GM18498 (cell line): ENCODE measurements at regions not wholly inside any gene's neighbourhood (a gene's known extent, or its start where the extent isn't known, plus 50 kb on each side); places are given as distances from the start of the nearest gene placed in this dataset.

ENCODE experiments used
- ATAC-seq: cut with Tn5 transposase; IDR thresholded peaks from one replicate; pipeline ENCODE4 v1.9.1; 2021; ENCODE audit warnings: mild to moderate bottlenecking, moderate library complexity; ENCODE audit not compliant: unreplicated experiment

GRCh38 chr20:48467622-48468021 is 360.2 kb downstream of the PREX1 start:
- no peak for ATAC-seq

- no peak for ATAC-seq
These were observed 362.5 kb downstream of the PREX1 start for GRCh38 chr20:48465271-48465670.

GRCh38 chr20:48463916-48464315 is 363.9 kb downstream of the PREX1 start:
- no peak for ATAC-seq

DNA sequence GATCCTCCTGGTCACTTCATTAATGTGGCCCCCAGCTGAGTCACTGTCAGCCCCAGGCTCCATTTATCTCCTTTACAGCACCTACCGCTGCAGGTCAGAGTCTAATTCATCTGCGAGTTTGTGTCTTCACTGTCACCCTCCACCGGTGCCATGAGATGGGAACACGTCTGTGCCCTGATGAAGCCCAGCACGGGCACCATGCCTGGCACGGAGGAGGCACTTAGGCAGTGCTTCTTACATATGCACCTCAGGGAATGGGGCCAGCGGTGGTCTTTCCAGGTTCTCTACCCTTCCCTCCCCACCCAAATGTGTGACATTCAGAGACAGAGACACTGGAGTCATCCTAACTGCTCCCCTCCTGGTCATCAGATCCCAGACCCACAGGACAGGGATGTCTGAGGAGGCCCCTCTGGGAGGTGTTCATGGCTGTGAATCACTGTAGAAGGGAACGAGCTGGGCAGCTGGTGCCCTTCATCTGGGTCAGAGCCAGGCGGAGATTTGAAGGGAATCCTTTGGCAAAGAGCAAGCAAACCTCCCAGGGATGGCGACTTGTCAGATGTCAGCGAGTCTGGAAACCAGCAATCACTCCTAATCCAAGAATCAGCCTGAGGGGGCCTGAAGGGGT is 364.6 kb downstream of the PREX1 start:
- no peak for ATAC-seq

GRCh38 chr20:48461735-48462119 is 366.1 kb downstream of the PREX1 start:
- ATAC-seq = no peak

- ATAC-seq = no peak
These were observed 366.6 kb downstream of the PREX1 start for GRCh38 chr20:48461091-48461734.

GRCh38 chr20:48460681-48461080 is 367.1 kb downstream of the PREX1 start:
- no peak for ATAC-seq

GRCh38 chr20:48459722-48460395 is 367.9 kb downstream of the PREX1 start:
- ATAC-seq = no peak

DNA sequence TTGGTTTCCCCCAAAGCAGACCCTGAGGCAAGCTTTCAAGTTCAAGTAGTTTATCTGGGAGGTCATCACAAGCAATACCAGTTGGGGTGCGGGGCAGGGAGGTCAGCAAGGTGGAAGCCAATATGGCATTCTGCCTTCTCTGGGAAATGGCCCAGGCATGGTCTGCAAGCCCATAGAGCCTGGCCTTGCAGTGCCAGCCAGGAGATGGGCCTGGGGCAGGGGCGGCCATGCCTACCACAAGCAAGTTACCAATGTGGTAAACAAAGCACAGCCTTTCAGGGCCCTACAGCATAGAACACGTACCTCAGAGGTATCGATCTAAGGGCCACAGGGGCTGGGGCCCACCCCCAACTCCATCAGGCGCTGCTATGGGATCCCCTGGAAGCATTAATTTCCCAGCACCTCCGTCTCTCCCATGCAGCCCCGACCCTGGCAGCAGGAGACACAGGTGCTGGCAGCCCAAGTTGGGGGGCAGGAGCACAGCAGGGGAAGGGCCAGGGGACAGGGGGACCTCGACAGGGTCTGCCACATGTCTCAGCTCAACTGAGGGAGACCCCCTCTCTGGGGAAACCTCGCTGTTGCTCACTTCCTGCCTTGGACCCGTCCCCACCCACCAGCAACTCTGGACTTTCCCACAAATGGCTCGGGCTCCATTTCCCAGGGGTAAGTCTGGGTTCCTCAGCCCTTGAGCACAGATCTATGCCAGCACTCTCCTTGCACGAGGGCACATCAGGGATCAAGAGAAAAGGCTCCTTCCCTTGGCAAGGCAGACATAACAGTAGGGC is 369.0 kb downstream of the PREX1 start:
- ATAC-seq = no peak

GRCh38 chr20:48458003-48458377 is 369.8 kb downstream of the PREX1 start:
- no peak for ATAC-seq

- no peak for ATAC-seq
These were observed 370.4 kb downstream of the PREX1 start for GRCh38 chr20:48457193-48458002.

GRCh38 chr20:48456366-48457192 is 371.2 kb downstream of the PREX1 start:
- no peak for ATAC-seq

DNA sequence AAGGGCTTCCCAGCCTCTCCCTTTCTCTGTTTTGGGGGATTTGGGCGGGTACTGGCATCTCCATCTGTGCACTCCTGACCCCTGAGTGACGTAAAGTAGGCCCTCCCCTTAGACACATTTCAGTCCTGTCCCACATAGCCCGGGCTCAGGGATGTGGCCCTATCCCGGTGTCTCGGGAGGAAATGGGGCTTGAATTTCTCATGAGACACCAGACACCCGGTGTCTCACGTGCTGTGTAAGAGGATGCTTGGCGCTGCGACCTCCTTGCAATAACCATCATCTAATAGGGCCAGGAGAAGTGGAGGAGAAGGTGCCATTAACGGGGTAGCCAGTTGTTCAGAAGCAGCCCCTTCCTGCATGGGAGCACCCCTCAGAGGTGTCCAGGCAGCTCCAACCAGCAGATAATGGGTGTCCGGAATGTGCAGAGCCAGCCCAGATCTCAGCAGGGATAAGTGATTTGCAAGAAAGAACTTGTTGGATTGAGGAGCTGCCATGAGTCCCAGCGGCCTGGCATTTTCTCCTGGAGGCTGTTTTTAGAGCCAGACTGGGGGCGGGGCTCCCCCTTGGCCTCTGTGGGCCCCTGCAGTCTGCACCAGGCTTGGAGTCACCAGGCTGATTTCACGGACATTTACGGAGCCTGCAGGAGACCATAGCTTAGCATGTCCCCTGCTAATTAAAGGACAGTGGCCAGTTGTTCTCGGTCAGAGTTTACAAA is 372.0 kb downstream of the PREX1 start:
- no peak for ATAC-seq

DNA sequence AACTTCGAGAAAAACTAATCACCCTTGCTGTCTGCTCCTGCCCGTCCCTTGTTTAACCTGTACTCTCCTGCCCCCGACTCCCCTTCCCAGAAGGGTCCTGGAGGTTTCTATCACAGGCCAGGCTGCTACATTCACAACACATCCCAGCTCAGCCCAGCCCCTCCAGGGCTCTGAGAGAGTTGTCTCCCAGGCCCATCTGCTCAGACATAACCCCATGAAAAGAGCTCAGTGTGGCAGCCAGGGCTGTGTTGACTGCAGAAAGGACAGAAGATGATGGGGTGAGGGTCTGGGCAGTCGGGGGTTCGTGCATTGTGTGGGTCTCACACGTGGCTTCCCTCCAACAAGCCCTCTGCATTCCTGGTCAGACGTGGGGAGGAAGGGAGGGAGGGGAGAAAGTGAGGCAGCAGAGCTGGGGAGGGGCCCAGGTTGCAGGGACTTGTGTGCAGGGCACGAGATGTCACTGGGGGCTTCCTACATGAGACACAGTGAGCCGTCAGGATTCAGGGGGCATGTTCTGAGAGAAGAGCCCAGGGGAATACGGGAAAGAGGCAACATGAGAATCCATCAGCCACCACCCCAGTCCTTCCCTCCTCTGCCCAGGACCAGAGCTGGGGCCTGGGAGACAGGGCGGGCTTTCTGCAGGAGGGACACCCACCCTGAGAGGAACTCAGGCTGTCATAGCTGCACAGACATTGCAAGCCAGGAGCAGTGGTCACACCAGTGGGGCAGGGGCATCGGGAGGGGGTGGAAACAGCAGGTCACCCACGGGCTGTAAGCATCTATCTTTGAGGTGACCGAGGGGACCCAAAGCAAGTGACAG is 372.9 kb downstream of the PREX1 start:
- ATAC-seq = no peak

DNA sequence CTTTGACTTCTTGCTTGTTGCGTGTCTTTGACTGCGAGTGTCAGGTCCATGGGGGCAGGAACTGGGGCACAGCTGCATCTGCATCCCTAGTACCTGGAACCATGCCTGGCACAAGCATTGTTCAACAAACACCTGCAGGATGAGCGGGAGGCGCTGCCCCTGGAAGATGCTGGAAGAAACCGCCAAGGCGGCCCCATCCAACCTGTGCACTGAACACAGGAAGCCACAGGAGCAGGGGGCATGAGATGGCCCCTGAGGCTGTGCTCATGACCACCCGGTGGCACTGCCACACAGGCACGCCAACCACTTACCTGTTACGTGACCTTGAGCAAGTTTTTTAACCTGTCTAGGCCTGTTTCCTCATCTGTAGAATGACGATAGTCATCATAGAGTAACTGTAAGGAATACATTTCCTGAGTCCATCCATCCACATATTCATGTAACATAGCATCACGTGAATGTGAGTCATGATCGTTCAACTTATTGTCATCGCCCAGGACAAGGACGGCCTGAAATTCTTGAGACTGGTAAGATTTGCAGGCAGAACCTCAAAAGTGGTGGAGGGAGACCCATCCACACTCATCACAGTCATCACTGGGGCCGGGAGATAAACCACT is 374.2 kb downstream of the PREX1 start:
- no peak for ATAC-seq

GRCh38 chr20:48451401-48451800 is 376.4 kb downstream of the PREX1 start:
- ATAC-seq = no peak

- no peak for ATAC-seq
These were observed 378.9 kb downstream of the PREX1 start for GRCh38 chr20:48448666-48449600.
